ENCODE measurements at regions not wholly inside any gene's neighbourhood (a gene's known extent, or its start where the extent isn't known, plus 50 kb on each side); places are given as distances from the start of the nearest gene placed in this dataset.

DNA sequence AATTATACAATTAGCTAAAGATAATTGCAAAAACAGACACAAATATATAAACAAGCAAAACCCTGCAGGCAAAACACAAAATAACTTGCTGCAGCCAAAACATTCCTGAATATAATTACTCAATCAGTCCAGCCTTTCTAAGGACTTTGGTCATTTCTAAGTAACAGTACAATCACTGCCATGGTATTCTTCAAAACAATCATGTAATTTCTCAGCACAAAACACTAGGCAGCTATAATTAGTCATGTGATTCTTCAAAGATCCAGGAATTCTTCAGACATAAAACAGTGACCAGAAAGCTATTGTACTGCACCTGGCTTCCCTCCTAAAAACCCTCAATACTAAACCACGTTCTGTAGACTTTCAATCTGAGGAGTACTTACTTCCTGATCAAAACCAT lies 881.1 kb downstream of the EPHA7 start:
- intact Hi-C loops (cut with DNase I): no loop called here
- no peaks in the 10 kb centered on the region for H3K4me1 ChIP-seq
- no peaks in the 10 kb centered on the region for H3K9me3 ChIP-seq
- TF ChIP-seq, protein P1, sequence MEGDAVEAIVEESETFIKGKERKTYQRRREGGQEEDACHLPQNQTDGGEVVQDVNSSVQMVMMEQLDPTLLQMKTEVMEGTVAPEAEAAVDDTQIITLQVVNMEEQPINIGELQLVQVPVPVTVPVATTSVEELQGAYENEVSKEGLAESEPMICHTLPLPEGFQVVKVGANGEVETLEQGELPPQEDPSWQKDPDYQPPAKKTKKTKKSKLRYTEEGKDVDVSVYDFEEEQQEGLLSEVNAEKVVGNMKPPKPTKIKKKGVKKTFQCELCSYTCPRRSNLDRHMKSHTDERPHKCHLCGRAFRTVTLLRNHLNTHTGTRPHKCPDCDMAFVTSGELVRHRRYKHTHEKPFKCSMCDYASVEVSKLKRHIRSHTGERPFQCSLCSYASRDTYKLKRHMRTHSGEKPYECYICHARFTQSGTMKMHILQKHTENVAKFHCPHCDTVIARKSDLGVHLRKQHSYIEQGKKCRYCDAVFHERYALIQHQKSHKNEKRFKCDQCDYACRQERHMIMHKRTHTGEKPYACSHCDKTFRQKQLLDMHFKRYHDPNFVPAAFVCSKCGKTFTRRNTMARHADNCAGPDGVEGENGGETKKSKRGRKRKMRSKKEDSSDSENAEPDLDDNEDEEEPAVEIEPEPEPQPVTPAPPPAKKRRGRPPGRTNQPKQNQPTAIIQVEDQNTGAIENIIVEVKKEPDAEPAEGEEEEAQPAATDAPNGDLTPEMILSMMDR (IDR thresholded peaks at IDR 0.05): no peak
- no peak overlapping the region for H3K27ac ChIP-seq
- WGBS, 3 donors: 10 to 31% (median 11%) methylated on average over 1 of the region's 1 CpG
- H3K27me3 ChIP-seq (ENCODE audit: insufficient read depth in 3 of 3, low read length in 2 of 3): no peaks in the 10 kb centered on the region
- H3K4me3 ChIP-seq: no peak overlapping the region
- H3K36me3 ChIP-seq (ENCODE audit: insufficient read depth in 1 of 2, low read depth in 1 of 2): no peaks in the 10 kb centered on the region
- DNase-seq: no peak
- no peak for ATAC-seq

DNA sequence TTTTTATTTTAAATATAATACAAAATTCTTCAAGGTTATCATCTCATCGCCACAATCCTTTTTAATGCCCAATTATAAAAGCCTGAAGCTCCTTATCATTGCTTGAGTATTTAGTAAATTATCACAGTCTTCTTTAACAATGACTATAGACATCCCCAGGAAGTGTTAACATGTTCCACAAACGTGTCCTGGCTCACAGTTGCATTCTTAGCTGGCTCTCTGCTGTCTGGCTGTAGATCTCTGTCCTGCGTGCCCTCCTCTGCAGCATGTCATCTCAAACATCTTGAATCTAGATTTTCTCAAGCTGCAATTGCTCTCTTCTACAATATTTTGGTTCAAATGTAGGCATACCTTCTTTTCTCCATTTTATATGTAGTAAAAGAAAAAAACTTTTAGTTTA lies 885.2 kb downstream of the EPHA7 start:
- WGBS, 3 donors: 24 to 38% (median 34%) methylated on average over 3 of the region's 3 CpGs
- intact Hi-C loops (cut with DNase I): no loop called here
- no peak for ATAC-seq

GRCh38 chr6:92522589-92522988 lies 896.8 kb downstream of the EPHA7 start:
- Histone ChIP-seq H3K36me3 (ENCODE audit: insufficient read depth in 1 of 2, low read depth in 1 of 2) (no peaks in the 10 kb centered on the region), H3K27me3 (ENCODE audit: insufficient read depth in 3 of 3, low read length in 2 of 3) (no peaks in the 10 kb centered on the region), H3K9me3 (no peaks in the 10 kb centered on the region), H3K27ac (no peak overlapping the region), H3K4me1 (no peaks in the 10 kb centered on the region), H3K4me3 (no peak overlapping the region)
- 66 to 95% (median 91%) methylated on average over 2 of the region's 2 CpGs for WGBS, 3 donors
- intact Hi-C loops (cut with DNase I): no loop called here
- ATAC-seq (no peak), DNase-seq (no peak)
- TF ChIP-seq, protein P1 (IDR thresholded peaks at IDR 0.05): no peak

More for the DNA sequence above, 885.2 kb downstream of the EPHA7 start:
- TF ChIP-seq, protein P1 (IDR thresholded peaks at IDR 0.05): no peak
- H3K9me3 ChIP-seq: no peaks in the 10 kb centered on the region
- no peaks in the 10 kb centered on the region for H3K27me3 ChIP-seq (ENCODE audit: insufficient read depth in 3 of 3, low read length in 2 of 3)
- no peaks in the 10 kb centered on the region for H3K36me3 ChIP-seq (ENCODE audit: insufficient read depth in 1 of 2, low read depth in 1 of 2)
- no peak overlapping the region for H3K27ac ChIP-seq
- no peak for DNase-seq
- no peak overlapping the region for H3K4me3 ChIP-seq
- no peaks in the 10 kb centered on the region for H3K4me1 ChIP-seq

DNA sequence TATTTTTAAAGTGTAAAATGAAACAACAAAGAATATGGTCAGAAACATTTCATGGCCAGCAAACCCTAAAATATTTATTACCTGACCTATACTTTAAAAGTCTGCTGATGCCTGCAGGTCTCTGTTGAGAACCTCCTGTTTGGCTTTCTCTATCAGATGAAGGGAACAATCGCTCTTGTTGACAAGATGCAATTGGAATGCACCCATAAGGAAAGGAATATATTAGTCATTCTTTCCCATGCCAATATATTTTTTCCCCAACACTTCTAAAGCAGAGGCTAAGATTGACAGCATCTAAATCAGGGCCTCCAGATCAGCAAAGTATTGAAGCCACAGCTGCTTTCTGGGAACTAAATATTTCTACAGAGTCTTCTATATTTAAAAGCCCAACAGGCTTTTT lies 897.8 kb downstream of the EPHA7 start:
- Histone ChIP-seq H3K9me3 (no peaks in the 10 kb centered on the region), H3K36me3 (ENCODE audit: insufficient read depth in 1 of 2, low read depth in 1 of 2) (no peaks in the 10 kb centered on the region), H3K27ac (no peak overlapping the region), H3K4me1 (no peaks in the 10 kb centered on the region), H3K27me3 (ENCODE audit: insufficient read depth in 3 of 3, low read length in 2 of 3) (no peaks in the 10 kb centered on the region), H3K4me3 (no peak overlapping the region)
- no peak for DNase-seq
- TF ChIP-seq, protein P1 (IDR thresholded peaks at IDR 0.05): no peak
- intact Hi-C loops (cut with DNase I): no loop called here
- ATAC-seq: no peak
- WGBS, 3 donors: 85 to 97% (median 85%) methylated on average over 1 of the region's 1 CpG

DNA sequence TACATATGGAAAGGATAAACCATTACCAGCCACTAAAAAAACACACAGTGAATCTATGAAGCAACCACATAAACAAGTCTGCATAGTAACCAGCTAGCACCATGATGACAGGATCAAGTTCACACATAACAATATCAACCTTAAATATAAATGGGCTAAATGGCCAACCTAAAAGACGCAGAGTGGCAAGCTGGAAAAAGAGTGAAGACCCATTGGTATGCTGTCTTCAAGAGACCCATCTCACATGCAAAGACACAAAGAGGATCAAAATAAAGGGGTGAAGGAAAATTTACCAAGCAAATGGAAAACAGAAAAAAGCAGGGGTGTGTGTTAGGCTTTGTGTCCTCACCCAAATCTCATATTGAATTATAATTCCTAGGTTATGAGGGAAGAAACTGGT lies 909.2 kb downstream of the EPHA7 start:
- TF ChIP-seq, protein P1 (IDR thresholded peaks at IDR 0.05): no peak
- WGBS, 3 donors: 90 to 100% (median 98%) methylated on average over 1 of the region's 1 CpG
- DNase-seq (no peak), ATAC-seq (no peak)
- Histone ChIP-seq H3K27ac (no peak overlapping the region), H3K27me3 (ENCODE audit: insufficient read depth in 3 of 3, low read length in 2 of 3) (no peaks in the 10 kb centered on the region), H3K36me3 (ENCODE audit: insufficient read depth in 1 of 2, low read depth in 1 of 2) (no peaks in the 10 kb centered on the region), H3K4me1 (no peaks in the 10 kb centered on the region), H3K4me3 (no peak overlapping the region), H3K9me3 (no peaks in the 10 kb centered on the region)
- intact Hi-C loops (cut with DNase I): no loop called here
